Loucy (cell line): ENCODE measurements at regions not wholly inside any gene's neighbourhood (a gene's known extent, or its start where the extent isn't known, plus 50 kb on each side); places are given as distances from the start of the nearest gene placed in this dataset.

Experiments
- H2AFZ ChIP-seq: fragments of 200-600 bp; sonication (generic); 2 replicates; pipeline ENCODE4 v1.6.0; 2016; ENCODE audit warnings: antibody characterized with exemption, mild to moderate bottlenecking, low read length, moderate library complexity
- H3F3A ChIP-seq: fragments of 200-600 bp; 2 replicates; pipeline ENCODE4 v1.6.0; 2016; ENCODE audit warnings: antibody characterized with exemption, low read depth, mild to moderate bottlenecking
- H3K27me3 ChIP-seq: fragments of 200-600 bp; sonication (generic); 2 replicates; pipeline ENCODE4 v1.6.1; 2014; ENCODE audit warnings: low read length, mild to moderate bottlenecking; ENCODE audit not compliant: insufficient read depth, poor library complexity, severe bottlenecking
- H3K36me3 ChIP-seq: fragments of 200-600 bp; sonication (generic); 2 replicates; pipeline ENCODE4 v1.6.1; 2016; ENCODE audit warnings: low read length; ENCODE audit not compliant: insufficient read depth
- H3K4me1 ChIP-seq: fragments of 200-600 bp; sonication (generic); 2 replicates; pipeline ENCODE4 v1.5.1; 2014; ENCODE audit warnings: low read length, mild to moderate bottlenecking; ENCODE audit not compliant: insufficient read depth, poor library complexity, severe bottlenecking
- H3K4me2 ChIP-seq: fragments of 200-600 bp; sonication (generic); 2 replicates; pipeline ENCODE4 v1.6.0; 2014; ENCODE audit warnings: antibody characterized with exemption, low read length, low read depth, mild to moderate bottlenecking; ENCODE audit not compliant: poor library complexity, severe bottlenecking
- H3K4me3 ChIP-seq: fragments of 200-600 bp; sonication (generic); 2 replicates; pipeline ENCODE4 v1.5.1; 2014; ENCODE audit warnings: low read length, mild to moderate bottlenecking, mixed read lengths; ENCODE audit not compliant: poor library complexity, severe bottlenecking
- H3K79me2 ChIP-seq: fragments of 200-600 bp; sonication (generic); 2 replicates; pipeline ENCODE4 v1.6.1; 2014; ENCODE audit warnings: low read length; ENCODE audit not compliant: insufficient read depth
- H3K9ac ChIP-seq: fragments of 200-600 bp; sonication (generic); 2 replicates; pipeline ENCODE4 v1.6.0; 2014; ENCODE audit warnings: mild to moderate bottlenecking, low read depth, low read length, moderate library complexity; ENCODE audit not compliant: poor library complexity, severe bottlenecking
- H3K9me2 ChIP-seq: fragments of 200-600 bp; sonication (generic); replicated peaks from 2 replicates; pipeline ENCODE4 v1.6.1; 2016; ENCODE audit warnings: low read depth, low read length, mixed read lengths
- H3K9me3 ChIP-seq: fragments of 200-600 bp; sonication (generic); 2 replicates; pipeline ENCODE4 v1.6.1; 2014; ENCODE audit warnings: mild to moderate bottlenecking, antibody characterized with exemption, low read length, low read depth; ENCODE audit not compliant: insufficient read depth
- H4K20me1 ChIP-seq: fragments of 200-600 bp; sonication (generic); 2 replicates; pipeline ENCODE4 v1.6.0; 2014; ENCODE audit warnings: antibody characterized with exemption, low read length, mild to moderate bottlenecking; ENCODE audit not compliant: insufficient read depth, poor library complexity, severe bottlenecking
- EZH2phosphoT487 ChIP-seq: fragments of 200-600 bp; IDR thresholded peaks from 2 replicates; pipeline ENCODE4 v1.6.1; 2018; ENCODE audit warnings: antibody characterized with exemption, mild to moderate bottlenecking, moderate library complexity, borderline replicate concordance
- TF ChIP-seq, protein P1 (sequence below): fragments of 200-600 bp; sonication (generic); conservative IDR thresholded peaks from 2 replicates; pipeline ENCODE4 v1.5.1; 2014; ENCODE audit warnings: mild to moderate bottlenecking, antibody characterized with exemption, low read length

DNA sequence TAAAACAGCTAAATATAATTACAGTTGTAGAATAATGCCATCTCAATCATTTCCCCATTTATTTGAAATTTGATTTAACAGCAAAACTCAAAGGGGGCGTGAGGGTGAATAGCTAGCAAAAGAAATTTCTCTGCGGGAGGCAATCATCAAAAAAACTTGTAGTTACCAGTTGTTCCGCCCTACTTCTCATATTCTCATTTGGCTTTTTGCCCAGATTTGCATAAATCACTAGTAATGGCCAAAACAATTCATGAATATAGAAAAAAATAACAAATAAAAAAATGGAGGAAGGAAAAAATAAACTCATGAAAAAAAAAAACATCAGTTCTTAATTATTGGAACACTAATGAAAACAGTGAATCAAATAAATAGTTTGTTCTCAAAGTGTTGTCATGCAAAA is 722.6 kb upstream of the KIF2B start:
- H3K4me2 ChIP-seq, result no peak overlapping the region
- H4K20me1 ChIP-seq, result no peaks in the 10 kb centered on the region
- no peaks in the 10 kb centered on the region for H3K9me2 ChIP-seq
- no peaks in the 10 kb centered on the region for H3K9me3 ChIP-seq
- H3K4me1 ChIP-seq, result no peaks in the 10 kb centered on the region
- H3F3A ChIP-seq, result no peaks in the 10 kb centered on the region
- H3K27me3 ChIP-seq, result no peaks in the 10 kb centered on the region
- H3K4me3 ChIP-seq, result no peak overlapping the region
- no peaks in the 10 kb centered on the region for H3K36me3 ChIP-seq
- TF ChIP-seq, protein P1, sequence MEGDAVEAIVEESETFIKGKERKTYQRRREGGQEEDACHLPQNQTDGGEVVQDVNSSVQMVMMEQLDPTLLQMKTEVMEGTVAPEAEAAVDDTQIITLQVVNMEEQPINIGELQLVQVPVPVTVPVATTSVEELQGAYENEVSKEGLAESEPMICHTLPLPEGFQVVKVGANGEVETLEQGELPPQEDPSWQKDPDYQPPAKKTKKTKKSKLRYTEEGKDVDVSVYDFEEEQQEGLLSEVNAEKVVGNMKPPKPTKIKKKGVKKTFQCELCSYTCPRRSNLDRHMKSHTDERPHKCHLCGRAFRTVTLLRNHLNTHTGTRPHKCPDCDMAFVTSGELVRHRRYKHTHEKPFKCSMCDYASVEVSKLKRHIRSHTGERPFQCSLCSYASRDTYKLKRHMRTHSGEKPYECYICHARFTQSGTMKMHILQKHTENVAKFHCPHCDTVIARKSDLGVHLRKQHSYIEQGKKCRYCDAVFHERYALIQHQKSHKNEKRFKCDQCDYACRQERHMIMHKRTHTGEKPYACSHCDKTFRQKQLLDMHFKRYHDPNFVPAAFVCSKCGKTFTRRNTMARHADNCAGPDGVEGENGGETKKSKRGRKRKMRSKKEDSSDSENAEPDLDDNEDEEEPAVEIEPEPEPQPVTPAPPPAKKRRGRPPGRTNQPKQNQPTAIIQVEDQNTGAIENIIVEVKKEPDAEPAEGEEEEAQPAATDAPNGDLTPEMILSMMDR, result no peak
- TF ChIP-seq EZH2phosphoT487, result no peak
- H3K79me2 ChIP-seq, result no peaks in the 10 kb centered on the region
- no peak overlapping the region for H3K9ac ChIP-seq
- H2AFZ ChIP-seq, result no peak overlapping the region

DNA sequence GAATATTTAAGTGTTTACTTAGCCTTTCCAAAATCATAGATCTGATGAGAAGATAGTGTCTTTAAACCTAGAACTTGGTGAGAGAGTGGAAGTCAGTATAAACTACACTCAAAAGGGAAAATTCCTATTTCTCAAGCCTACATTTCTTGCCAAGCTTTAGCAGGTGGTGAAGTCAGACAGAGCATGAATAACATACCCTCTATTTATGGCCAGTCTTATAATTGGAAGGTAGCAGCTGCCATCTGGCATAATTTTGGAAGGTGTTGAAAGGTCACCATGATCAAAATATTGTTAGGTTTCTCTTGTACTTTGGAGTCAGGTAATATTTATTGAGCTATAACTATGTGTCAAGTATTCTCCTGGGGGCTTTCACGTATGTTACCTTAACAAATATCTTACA is 729.3 kb upstream of the KIF2B start:
- H3K36me3 ChIP-seq, result no peaks in the 10 kb centered on the region
- no peaks in the 10 kb centered on the region for H3K79me2 ChIP-seq
- no peaks in the 10 kb centered on the region for H3K27me3 ChIP-seq
- peaks cover 3% of the 10 kb centered on the region; the same call in 1 of the 2 replicates for H3K9me3 ChIP-seq
- TF ChIP-seq, protein P1, result no peak
- no peak for TF ChIP-seq EZH2phosphoT487
- H3K9ac ChIP-seq, result no peak overlapping the region
- no peaks in the 10 kb centered on the region for H3K4me1 ChIP-seq
- H4K20me1 ChIP-seq, result no peaks in the 10 kb centered on the region
- no peaks in the 10 kb centered on the region for H3K9me2 ChIP-seq
- H3F3A ChIP-seq, result no peaks in the 10 kb centered on the region
- H3K4me2 ChIP-seq, result no peak overlapping the region
- H2AFZ ChIP-seq, result no peak overlapping the region
- H3K4me3 ChIP-seq, result no peak overlapping the region

DNA sequence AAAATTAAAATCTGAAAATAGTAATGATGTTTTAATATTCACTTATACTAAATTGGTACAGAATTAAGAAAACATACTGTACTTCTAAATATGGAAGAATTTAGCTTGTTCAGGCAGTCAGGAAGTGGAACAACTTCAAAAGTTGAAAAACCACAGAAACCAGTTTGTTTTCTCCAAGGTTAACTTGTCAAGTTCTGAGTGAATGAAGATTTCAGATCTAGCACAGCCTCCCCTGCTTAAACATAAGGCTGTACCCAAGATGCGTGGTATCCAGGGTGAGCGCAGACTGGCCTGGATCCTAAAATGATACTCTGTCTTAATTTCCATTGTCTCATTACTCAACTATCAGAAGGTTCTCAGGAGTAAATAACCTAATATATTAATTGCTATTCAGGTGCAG is 730.7 kb upstream of the KIF2B start:
- Histone ChIP-seq H3K36me3 (no peaks in the 10 kb centered on the region), H3K79me2 (no peaks in the 10 kb centered on the region), H3K9me3 (peaks cover 3% of the 10 kb centered on the region; the same call in 1 of the 2 replicates), H2AFZ (no peak overlapping the region), H3K4me3 (no peak overlapping the region), H3F3A (no peaks in the 10 kb centered on the region), H4K20me1 (no peaks in the 10 kb centered on the region), H3K4me2 (no peak overlapping the region), H3K9ac (no peak overlapping the region), H3K4me1 (no peaks in the 10 kb centered on the region), H3K27me3 (no peaks in the 10 kb centered on the region), H3K9me2 (no peaks in the 10 kb centered on the region)
- TF ChIP-seq EZH2phosphoT487, result no peak
- TF ChIP-seq, protein P1, result no peak
